ENCODE measurements at regions not wholly inside any gene's neighbourhood (a gene's known extent, or its start where the extent isn't known, plus 50 kb on each side); places are given as distances from the start of the nearest gene placed in this dataset.
"Not testable (repeated sequence)": the region's sequence is repeated elsewhere in the genome, so short reads cannot be mapped to it uniquely, and the experiment has no call there.

GRCh38 chr3:66559924-66560323, 59.1 kb upstream of the LRIG1 start:
- TF ChIP-seq CTCF (IDR thresholded peaks at IDR 0.05); ZFX (IDR thresholded peaks at IDR 0.05; ENCODE audit: borderline replicate concordance): not testable (repeated sequence)
